ENCODE measurements at regions not wholly inside any gene's neighbourhood (a gene's known extent, or its start where the extent isn't known, plus 50 kb on each side); places are given as distances from the start of the nearest gene placed in this dataset.

DNA sequence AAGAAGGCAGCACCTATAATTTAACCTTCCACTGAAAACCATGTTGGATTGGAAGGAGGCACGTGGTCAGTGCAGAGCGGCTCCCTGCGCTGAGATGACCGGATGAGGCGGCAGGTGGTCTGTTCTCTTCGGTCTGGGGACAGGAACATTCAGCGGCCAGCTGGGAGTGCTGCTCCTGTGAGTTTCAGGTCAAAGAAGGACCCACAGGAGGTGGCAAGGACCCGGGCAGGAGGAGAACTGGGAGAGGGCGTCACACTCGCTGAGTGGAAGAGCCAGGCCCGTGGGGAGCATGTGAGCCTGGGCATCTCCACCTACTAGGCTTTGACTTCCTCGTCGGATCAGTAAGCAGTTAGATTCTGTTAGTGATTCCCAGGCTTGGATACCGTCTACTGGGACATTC lies 113.4 kb upstream of the SHH start:
- Histone ChIP-seq H3K27ac (no peak overlapping the region), H3K27me3 (no peaks in the 10 kb centered on the region), H3K36me3 (no peaks in the 10 kb centered on the region), H3K9me3 (no peaks in the 10 kb centered on the region), H3K4me3 (no peak overlapping the region), H3K4me1 (no peaks in the 10 kb centered on the region)
- in situ Hi-C loops (cut with MboI; ENCODE audit: low sequenced_read_pairs in 4 of 4) (no loop called here), intact Hi-C loops (cut with DNase I; ENCODE audit: low total_unique reads) (no loop called here)
- no peak for TF ChIP-seq POLR2A (IDR thresholded peaks at IDR 0.05)
- TF ChIP-seq, protein P1, sequence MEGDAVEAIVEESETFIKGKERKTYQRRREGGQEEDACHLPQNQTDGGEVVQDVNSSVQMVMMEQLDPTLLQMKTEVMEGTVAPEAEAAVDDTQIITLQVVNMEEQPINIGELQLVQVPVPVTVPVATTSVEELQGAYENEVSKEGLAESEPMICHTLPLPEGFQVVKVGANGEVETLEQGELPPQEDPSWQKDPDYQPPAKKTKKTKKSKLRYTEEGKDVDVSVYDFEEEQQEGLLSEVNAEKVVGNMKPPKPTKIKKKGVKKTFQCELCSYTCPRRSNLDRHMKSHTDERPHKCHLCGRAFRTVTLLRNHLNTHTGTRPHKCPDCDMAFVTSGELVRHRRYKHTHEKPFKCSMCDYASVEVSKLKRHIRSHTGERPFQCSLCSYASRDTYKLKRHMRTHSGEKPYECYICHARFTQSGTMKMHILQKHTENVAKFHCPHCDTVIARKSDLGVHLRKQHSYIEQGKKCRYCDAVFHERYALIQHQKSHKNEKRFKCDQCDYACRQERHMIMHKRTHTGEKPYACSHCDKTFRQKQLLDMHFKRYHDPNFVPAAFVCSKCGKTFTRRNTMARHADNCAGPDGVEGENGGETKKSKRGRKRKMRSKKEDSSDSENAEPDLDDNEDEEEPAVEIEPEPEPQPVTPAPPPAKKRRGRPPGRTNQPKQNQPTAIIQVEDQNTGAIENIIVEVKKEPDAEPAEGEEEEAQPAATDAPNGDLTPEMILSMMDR (IDR thresholded peaks at IDR 0.05 in 4 of 5, conservative IDR thresholded peaks at IDR 0.05 in 1 of 5), result no peak
- DNase-seq (no peak), ATAC-seq (no peak)

DNA sequence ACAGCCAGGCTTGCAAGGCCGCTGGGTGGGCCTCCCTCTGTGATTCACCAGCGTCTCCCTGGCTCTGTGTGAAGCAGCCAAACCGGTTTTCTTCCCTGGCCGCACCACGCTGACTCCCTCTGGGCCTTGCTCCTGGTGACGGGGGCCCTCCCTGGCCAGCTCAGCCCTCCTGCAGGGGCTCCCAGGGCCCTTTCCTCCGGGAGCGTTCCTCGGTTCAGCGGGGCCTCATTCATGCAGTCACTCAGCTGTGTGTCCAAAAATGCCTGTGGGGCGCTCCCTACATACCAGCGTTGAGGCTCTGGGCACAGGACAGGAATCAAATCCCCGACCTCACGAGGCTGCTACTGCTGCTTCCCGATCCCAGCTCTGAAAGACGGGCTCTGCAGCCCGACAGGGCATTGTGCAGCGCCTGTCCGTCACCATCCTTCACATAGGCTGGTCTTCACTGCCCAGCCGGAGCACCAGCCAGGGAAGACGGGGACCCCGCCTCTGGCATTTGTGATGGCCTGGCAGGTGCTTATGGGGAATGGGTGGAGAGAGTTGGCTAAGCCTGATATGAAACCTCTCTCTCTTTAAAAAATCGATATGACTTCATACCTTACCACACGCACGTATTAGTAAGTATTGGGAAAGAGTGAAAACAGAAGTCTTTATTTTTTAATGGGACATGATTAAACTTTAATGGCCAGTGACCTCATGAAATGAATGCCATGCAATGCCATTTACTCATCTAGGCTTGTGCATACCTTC lies 110.0 kb upstream of the SHH start:
- Histone ChIP-seq H3K27me3 (no peaks in the 10 kb centered on the region), H3K4me1 (no peaks in the 10 kb centered on the region), H3K27ac (no peak overlapping the region), H3K9me3 (no peaks in the 10 kb centered on the region), H3K36me3 (no peaks in the 10 kb centered on the region), H3K4me3 (no peak overlapping the region)
- no peak for TF ChIP-seq POLR2A (IDR thresholded peaks at IDR 0.05)
- TF ChIP-seq, protein P1 (IDR thresholded peaks at IDR 0.05 in 4 of 5, conservative IDR thresholded peaks at IDR 0.05 in 1 of 5), result no peak
- ATAC-seq, result no peak
- intact Hi-C loops (cut with DNase I; ENCODE audit: low total_unique reads), result no loop called here
- in situ Hi-C loops (cut with MboI; ENCODE audit: low sequenced_read_pairs in 4 of 4), result no loop called here
- no peak for DNase-seq

DNA sequence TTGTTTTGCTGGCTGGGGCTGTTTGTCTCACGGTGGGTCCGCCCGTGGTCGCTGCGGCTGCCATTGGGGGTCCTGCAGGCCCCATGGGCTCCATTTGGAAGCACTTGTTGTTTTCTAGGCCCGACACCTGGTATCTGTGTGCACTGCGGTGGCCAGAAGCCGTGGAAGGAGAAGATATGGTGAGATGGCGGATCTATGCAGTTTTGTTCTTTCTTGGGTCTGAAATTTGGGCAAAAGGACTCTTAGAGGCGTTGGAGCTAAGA lies 109.5 kb upstream of the SHH start:
- TF ChIP-seq, protein P1 (IDR thresholded peaks at IDR 0.05 in 4 of 5, conservative IDR thresholded peaks at IDR 0.05 in 1 of 5), result no peak
- no peak for TF ChIP-seq POLR2A (IDR thresholded peaks at IDR 0.05)
- ATAC-seq (no peak), DNase-seq (no peak)
- no peaks in the 10 kb centered on the region for H3K27me3 ChIP-seq
- no peaks in the 10 kb centered on the region for H3K9me3 ChIP-seq
- no peak overlapping the region for H3K4me3 ChIP-seq
- in situ Hi-C loops (cut with MboI; ENCODE audit: low sequenced_read_pairs in 4 of 4) (no loop called here), intact Hi-C loops (cut with DNase I; ENCODE audit: low total_unique reads) (no loop called here)
- no peak overlapping the region for H3K27ac ChIP-seq
- no peaks in the 10 kb centered on the region for H3K4me1 ChIP-seq
- no peaks in the 10 kb centered on the region for H3K36me3 ChIP-seq

DNA sequence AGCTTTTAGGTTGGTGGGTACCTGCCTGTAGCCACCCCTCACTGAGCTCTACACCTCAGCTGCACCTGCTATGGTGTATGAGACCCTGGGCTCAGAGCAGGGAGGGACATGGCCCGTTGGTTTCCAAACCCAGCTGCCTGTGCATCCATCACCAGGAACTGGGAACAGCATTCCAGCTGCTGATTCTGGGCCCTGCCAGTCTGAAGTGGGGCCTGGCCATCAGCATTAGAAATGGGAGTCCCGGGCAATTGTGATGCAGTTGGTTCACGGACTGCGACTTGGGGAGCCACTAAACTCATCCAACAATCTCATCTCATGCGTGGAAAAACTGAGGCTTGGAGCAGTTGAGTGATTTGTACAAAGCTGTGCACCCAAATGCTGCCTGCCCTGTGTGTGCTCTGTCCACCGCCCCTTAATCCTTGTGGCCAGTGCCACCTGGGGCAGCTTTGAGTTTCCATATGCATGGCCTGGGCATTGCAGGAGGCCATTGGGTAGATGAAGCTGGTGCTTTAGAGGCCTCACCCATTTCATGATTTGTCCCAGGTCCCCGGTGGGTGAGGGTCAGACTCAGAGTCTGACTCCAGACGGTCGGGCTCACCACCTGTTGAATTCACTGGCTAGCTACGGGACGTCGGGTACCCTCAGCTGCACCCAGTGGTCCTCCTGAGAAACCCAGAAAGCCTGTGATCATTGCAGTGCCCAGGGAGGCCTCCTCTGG lies 109.0 kb upstream of the SHH start:
- in situ Hi-C loops (cut with MboI; ENCODE audit: low sequenced_read_pairs in 4 of 4), result no loop called here
- H3K4me1 ChIP-seq, result no peaks in the 10 kb centered on the region
- intact Hi-C loops (cut with DNase I; ENCODE audit: low total_unique reads), result no loop called here
- H3K9me3 ChIP-seq, result no peaks in the 10 kb centered on the region
- TF ChIP-seq POLR2A (IDR thresholded peaks at IDR 0.05), result no peak
- TF ChIP-seq, protein P1 (IDR thresholded peaks at IDR 0.05 in 4 of 5, conservative IDR thresholded peaks at IDR 0.05 in 1 of 5), result no peak
- H3K36me3 ChIP-seq, result no peaks in the 10 kb centered on the region
- ATAC-seq, result no peak
- no peak overlapping the region for H3K4me3 ChIP-seq
- H3K27ac ChIP-seq, result no peak overlapping the region
- DNase-seq, result no peak
- no peaks in the 10 kb centered on the region for H3K27me3 ChIP-seq

All from gastrocnemius medialis (tissue), 4 donors.